Ovary (tissue), 7 donors: ENCODE measurements at regions not wholly inside any gene's neighbourhood (a gene's known extent, or its start where the extent isn't known, plus 50 kb on each side); places are given as distances from the start of the nearest gene placed in this dataset.

ENCODE experiments used
- DNase-seq, 5 donors: peaks; one replicate each; pipeline ENCODE4 v3.0.0-alpha.2; 2019 to 2020
- H3K27ac ChIP-seq, 2 donors: fragments of 200-600 bp; one replicate each; pipeline versions ENCODE4 v1.5.1 to v1.8.0; 2019 to 2022
- H3K27me3 ChIP-seq: fragments of 200-600 bp; one replicate; pipeline ENCODE4 v1.8.0; 2022
- H3K36me3 ChIP-seq: fragments of 200-600 bp; sonication (generic); one replicate; pipeline ENCODE4 v1.5.1; 2019
- H3K4me1 ChIP-seq: one replicate; pipeline ENCODE4 v1.8.1; 2013; ENCODE audit warnings: mild to moderate bottlenecking, moderate library complexity; ENCODE audit not compliant: insufficient read depth
- H3K4me3 ChIP-seq: fragments of 200-600 bp; sonication (generic); one replicate; pipeline ENCODE4 v1.5.1; 2017
- H3K9me3 ChIP-seq, 2 donors: fragments of 200-600 bp in 1 of 2; sonication (generic) in 1 of 2; one replicate each; pipeline versions ENCODE4 v1.5.1 to v1.8.1; 2013 to 2019; ENCODE audit warnings: mild to moderate bottlenecking in 1 of 2, moderate library complexity in 1 of 2
- CTCF ChIP-seq, 3 donors: fragments of 450-650 bp in 2 of 3; fragments of 200-600 bp in 1 of 3; IDR thresholded peaks; one replicate each; pipeline versions ENCODE4 v1.5.1 to v1.8.0; 2016 to 2022; ENCODE audit warnings: antibody characterized with exemption in 3 of 3, mild to moderate bottlenecking in 1 of 3
- EP300 ChIP-seq: sonication (generic); formaldehyde crosslinking; IDR thresholded peaks from one replicate; pipeline ENCODE4 v1.6.1; 2017; ENCODE audit warnings: antibody characterized with exemption
- POLR2A ChIP-seq: fragments of 450-650 bp; IDR thresholded peaks from one replicate; pipeline ENCODE4 v1.6.1; 2017; ENCODE audit warnings: antibody characterized with exemption, mild to moderate bottlenecking, moderate library complexity
- WGBS, 3 donors: extraction: QIAGEN DNeasy Blood & Tissue Kit in 1 of 3; methylation state at CpG; one replicate each; pipeline versions ENCODE4 v1.1.5 to v1.1.7; 2013 to 2017; 5-methylcytosine and 5-hydroxymethylcytosine counted together
- intact Hi-C, 4 donors: fragments of 100-400 bp; cut with DNase I; formaldehyde crosslinking; loops; one replicate each; pipeline versions ENCODE4 v1.11.0 to v1.15.1; 2022 to 2023
- donor health status: DM: no; HTN: no; CAD: no; lungs with moderate emphysema.
- donor health status: DM: no; HTN: no; CAD: no.
- donor health status: Bipolar disorder and iron deficiency.
- donor health status: DM: no; HTN: no; CAD: no.
- donor health status: DM: yes; HTN: yes; CAD: no.

- Histone ChIP-seq H3K36me3 (no peaks in the 10 kb centered on the region), H3K27me3 (no peaks in the 10 kb centered on the region), H3K4me3 (no peak overlapping the region), H3K9me3 (no peaks in the 10 kb centered on the region), H3K27ac (no peak overlapping the region), H3K4me1 (no peaks in the 10 kb centered on the region)
- 86 to 87% (median 87%) methylated on average over 4 of the region's 4 CpGs for WGBS, 3 donors
- TF ChIP-seq POLR2A = no peak
- no peak for TF ChIP-seq CTCF (IDR thresholded peaks at IDR 0.05)
- no peak for TF ChIP-seq EP300
- DNase-seq = no peak
- intact Hi-C loops = no loop called here
Measured at GRCh38 chr2:36006444-36006843, 349.1 kb upstream of the CRIM1 start.

- intact Hi-C loops = no loop called here
- TF ChIP-seq POLR2A = no peak
- no peak for TF ChIP-seq CTCF (IDR thresholded peaks at IDR 0.05)
- no peak for TF ChIP-seq EP300
- Histone ChIP-seq H3K4me3 (no peak overlapping the region), H3K4me1 (no peaks in the 10 kb centered on the region), H3K36me3 (no peaks in the 10 kb centered on the region), H3K27me3 (no peaks in the 10 kb centered on the region), H3K9me3 (no peaks in the 10 kb centered on the region), H3K27ac (no peak overlapping the region)
- 25 to 29% (median 26%) methylated on average over 1 of the region's 1 CpG for WGBS, 3 donors
- no peak for DNase-seq
Measured at GRCh38 chr2:36002941-36003340, 352.6 kb upstream of the CRIM1 start.

- WGBS, 3 donors = 90 to 96% (median 91%) methylated on average over 2 of the region's 2 CpGs
Measured at GRCh38 chr2:35997488-35997887, 358.1 kb upstream of the CRIM1 start.

GRCh38 chr2:35989503-35989902 lies 366.1 kb upstream of the CRIM1 start:
- Histone ChIP-seq H3K27me3 (no peaks in the 10 kb centered on the region), H3K36me3 (no peaks in the 10 kb centered on the region), H3K27ac (no peak overlapping the region), H3K4me1 (no peaks in the 10 kb centered on the region), H3K4me3 (no peak overlapping the region), H3K9me3 (no peaks in the 10 kb centered on the region)
- TF ChIP-seq POLR2A = no peak
- TF ChIP-seq EP300 = no peak
- TF ChIP-seq CTCF (IDR thresholded peaks at IDR 0.05) = no peak
- intact Hi-C loops = no loop called here
- no peak for DNase-seq
- WGBS, 3 donors = 26 to 45% (median 31%) methylated on average over 4 of the region's 4 CpGs

More at GRCh38 chr2:35997488-35997887, 358.1 kb upstream of the CRIM1 start:
- no peaks in the 10 kb centered on the region for H3K9me3 ChIP-seq
- DNase-seq = no peak
- H3K27ac ChIP-seq = no peak overlapping the region
- no peaks in the 10 kb centered on the region for H3K27me3 ChIP-seq
- intact Hi-C loops = no loop called here
- no peaks in the 10 kb centered on the region for H3K4me1 ChIP-seq
- no peaks in the 10 kb centered on the region for H3K36me3 ChIP-seq
- H3K4me3 ChIP-seq = no peak overlapping the region
- TF ChIP-seq EP300 = no peak
- no peak for TF ChIP-seq POLR2A
- no peak for TF ChIP-seq CTCF (IDR thresholded peaks at IDR 0.05)

- DNase-seq = no peak
- Histone ChIP-seq H3K27me3 (no peaks in the 10 kb centered on the region), H3K36me3 (no peaks in the 10 kb centered on the region), H3K27ac (no peak overlapping the region), H3K4me1 (no peaks in the 10 kb centered on the region), H3K9me3 (no peaks in the 10 kb centered on the region), H3K4me3 (no peak overlapping the region)
- no peak for TF ChIP-seq CTCF (IDR thresholded peaks at IDR 0.05)
- no peak for TF ChIP-seq POLR2A
- TF ChIP-seq EP300 = no peak
- intact Hi-C loops = no loop called here
Measured at GRCh38 chr2:35989040-35989439, 366.5 kb upstream of the CRIM1 start.
